A549 (cell line): ENCODE measurements at regions not wholly inside any gene's neighbourhood (a gene's known extent, or its start where the extent isn't known, plus 50 kb on each side); places are given as distances from the start of the nearest gene placed in this dataset.
"Not testable (repeated sequence)": the region's sequence is repeated elsewhere in the genome, so short reads cannot be mapped to it uniquely, and the experiment has no call there.

Source experiments
- ATAC-seq, 2 experiments: fragments of 200-7000 bp in 1 of 2; fragments of >200 bp in 1 of 2; cut with Nextera tagmentation in 1 of 2; cut with Tn5 transposase in 1 of 2; 3 replicates each; pipeline versions ENCODE4 v1.8.0 to v1.9.1; 2018 to 2020; ENCODE audit warnings: mild to moderate bottlenecking in 1 of 2, moderate library complexity in 1 of 2
- CTCF ChIA-PET: fragments of 300-600 bp; sonication (Branson Sonifier 250); formaldehyde crosslinking; extraction: SDS; loops from one replicate; lab custom pipeline; 2021; ENCODE audit warnings: antibody characterized with exemption, inconsistent platforms; lab: Yijun Ruan, JAX
- POLR2A ChIA-PET: fragments of 350-600 bp; formaldehyde crosslinking; extraction: SDS; loops from one replicate; lab custom pipeline; 2021; ENCODE audit warnings: antibody characterized with exemption, inconsistent platforms; lab: Yijun Ruan, JAX
- DNase-seq, 2 experiments: peaks; one replicate each; pipeline versions ENCODE4 v3.0.0 to v3.0.0-alpha.2; 2011 to 2016; ENCODE audit warnings: low read depth in 1 of 2, low spot score in 1 of 2
- FAIRE-seq: peaks from 2 replicates; lab custom pipeline; 2011; peaks lifted over from hg19 to GRCh38; lab: Jason Lieb, UNC
- H3K27ac ChIP-seq, 2 experiments: fragments of >200 bp; sonication (Bioruptor Twin); formaldehyde crosslinking; 3 replicates each; pipeline ENCODE4 v1.5.1; 2016 to 2017
- H3K4me1 ChIP-seq: fragments of >200 bp; sonication (Bioruptor Twin); formaldehyde crosslinking; 3 replicates; pipeline ENCODE4 v1.6.1; 2016
- H3K4me2 ChIP-seq: fragments of >200 bp; sonication (Bioruptor Twin); formaldehyde crosslinking; 3 replicates; pipeline ENCODE4 v1.6.1; 2016
- H3K4me3 ChIP-seq: fragments of >200 bp; sonication (Bioruptor Twin); formaldehyde crosslinking; 3 replicates; pipeline ENCODE4 v1.5.1; 2016
- H3K9me3 ChIP-seq: fragments of >200 bp; sonication (Bioruptor Twin); formaldehyde crosslinking; 3 replicates; pipeline ENCODE4 v1.6.1; 2016
- BHLHE40 ChIP-seq: IDR thresholded peaks from 2 replicates; pipeline ENCODE4 v1.6.1; 2012; ENCODE audit warnings: low read depth, low read length, inconsistent platforms
- CBX2 ChIP-seq: fragments of 200-600 bp; sonication (generic); IDR thresholded peaks from 2 replicates; pipeline ENCODE4 v1.6.1; 2016; ENCODE audit warnings: low read depth, mild to moderate bottlenecking, borderline replicate concordance
- CEBPB ChIP-seq, 2 experiments: fragments of >200 bp in 1 of 2; sonication (Bioruptor Twin) in 1 of 2; formaldehyde crosslinking in 1 of 2; IDR thresholded peaks; 2 replicates each; pipeline ENCODE4 v1.6.1; 2012 to 2016
- CHD2 ChIP-seq: fragments of 150-350 bp; IDR thresholded peaks from 2 replicates; pipeline ENCODE4 v1.6.1; 2014; ENCODE audit warnings: low read length; ENCODE audit not compliant: partially characterized antibody
- EHMT2 ChIP-seq: fragments of 200-600 bp; sonication (generic); IDR thresholded peaks from 2 replicates; pipeline ENCODE4 v1.6.1; 2016; ENCODE audit warnings: antibody characterized with exemption, low read depth, mild to moderate bottlenecking, moderate library complexity
- HOXB13 ChIP-seq: fragments of 250-450 bp; sonication (Bioruptor Pico); IDR thresholded peaks from 2 replicates; pipeline ENCODE4 v1.5.0; 2020; ENCODE audit warnings: low read depth, mild to moderate bottlenecking, moderate library complexity
- JUN ChIP-seq, 2 experiments: fragments of >200 bp; sonication (Bioruptor Twin); formaldehyde crosslinking; IDR thresholded peaks; 2 replicates in 1 of 2; 3 replicates in 1 of 2; pipeline ENCODE4 v1.6.1; 2016 to 2017
- JUNB ChIP-seq: fragments of >200 bp; sonication (Bioruptor Twin); formaldehyde crosslinking; IDR thresholded peaks from 2 replicates; pipeline ENCODE4 v1.6.1; 2016
- RCOR1 ChIP-seq: fragments of 150-350 bp; IDR thresholded peaks from 2 replicates; pipeline ENCODE4 v1.6.1; 2014; ENCODE audit warnings: antibody characterized with exemption, low read length, low read depth
- TFCP2L1 ChIP-seq: fragments of 250-450 bp; sonication (Bioruptor Pico); IDR thresholded peaks from 2 replicates; pipeline ENCODE4 v1.5.0; 2021; ENCODE audit warnings: mild to moderate bottlenecking
- ZFP36 ChIP-seq: fragments of 450-650 bp; IDR thresholded peaks from 2 replicates; pipeline ENCODE4 v1.6.1; 2014; ENCODE audit warnings: borderline replicate concordance; ENCODE audit not compliant: partially characterized antibody
- ZNF302 ChIP-seq: fragments of 250-450 bp; sonication (Bioruptor Pico); IDR thresholded peaks from 2 replicates; pipeline ENCODE4 v1.9.0; 2021; ENCODE audit warnings: inconsistent platforms, mild to moderate bottlenecking, moderate library complexity
- ZSCAN20 ChIP-seq: fragments of 250-450 bp; sonication (Bioruptor Pico); IDR thresholded peaks from 2 replicates; pipeline ENCODE4 v1.8.0; 2022; ENCODE audit warnings: mild to moderate bottlenecking, moderate library complexity
- WGBS: methylation state at CpG from one replicate; pipeline ENCODE4 v1.1.6; 2017; ENCODE audit errors: missing lambda C conversion rate; 5-methylcytosine and 5-hydroxymethylcytosine counted together
- TF ChIP-seq, protein P1 (sequence below): fragments of >200 bp; sonication (Bioruptor Twin); formaldehyde crosslinking; IDR thresholded peaks from 3 replicates; pipeline ENCODE4 v1.6.1; 2016
- TF ChIP-seq, protein P2 (sequence below): fragments of 250-450 bp; sonication (Bioruptor Pico); IDR thresholded peaks from 2 replicates; pipeline ENCODE4 v1.5.0; 2020; ENCODE audit warnings: low read depth, mild to moderate bottlenecking, moderate library complexity
- TF ChIP-seq, protein P3 (sequence below): IDR thresholded peaks from 2 replicates; pipeline ENCODE4 v1.6.1; 2012

DNA sequence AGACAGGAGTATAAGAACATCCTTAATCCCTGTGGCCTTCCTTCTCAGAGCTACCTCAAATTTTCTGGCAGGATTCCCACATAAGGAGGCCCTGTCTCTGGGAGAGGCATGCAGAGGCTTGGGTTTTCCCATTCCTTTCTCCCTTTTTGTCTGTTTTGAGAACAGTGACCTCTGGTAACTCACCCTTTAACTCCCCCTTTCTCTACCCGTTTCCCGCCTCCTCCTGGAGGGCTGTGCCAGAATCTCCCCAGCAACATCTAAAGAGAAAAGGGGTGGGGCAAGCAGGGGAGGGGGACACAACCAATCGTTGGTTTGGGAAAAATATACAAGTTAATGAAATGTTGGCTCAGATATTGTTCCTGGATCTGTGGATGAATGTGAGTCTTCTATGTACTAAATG lies 303.7 kb upstream of the IRS4 start:
- CTCF ChIA-PET = no interaction called here
- no peak for FAIRE-seq
- WGBS = 40% methylated on average over 3 of the region's 3 CpGs

DNA sequence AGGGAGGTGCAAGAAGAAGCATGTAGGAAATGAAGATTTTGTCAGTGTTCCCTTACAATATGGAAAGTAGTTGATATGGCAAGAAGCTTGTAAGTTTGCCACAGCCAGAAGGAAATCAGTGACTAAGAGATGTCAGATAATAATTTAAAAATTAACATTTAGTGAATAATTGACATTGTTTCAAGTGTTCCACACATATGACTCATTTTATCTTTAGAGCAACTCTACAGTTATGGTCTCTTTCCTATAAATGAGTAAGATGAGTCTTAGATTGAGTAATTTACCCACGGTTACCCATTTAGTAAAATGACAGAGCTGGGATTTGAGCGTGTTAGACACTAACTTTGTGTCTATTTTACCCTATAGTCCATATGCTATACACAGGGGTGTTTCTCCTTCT lies 300.3 kb upstream of the IRS4 start:
- H3K4me2 ChIP-seq = no peak overlapping the region
- no peak for TF ChIP-seq JUN (IDR thresholded peaks at IDR 0.05)
- TF ChIP-seq ZNF302 (CRISPR knock-in tag) = no peak
- no peak for TF ChIP-seq CBX2
- TF ChIP-seq, protein P1, sequence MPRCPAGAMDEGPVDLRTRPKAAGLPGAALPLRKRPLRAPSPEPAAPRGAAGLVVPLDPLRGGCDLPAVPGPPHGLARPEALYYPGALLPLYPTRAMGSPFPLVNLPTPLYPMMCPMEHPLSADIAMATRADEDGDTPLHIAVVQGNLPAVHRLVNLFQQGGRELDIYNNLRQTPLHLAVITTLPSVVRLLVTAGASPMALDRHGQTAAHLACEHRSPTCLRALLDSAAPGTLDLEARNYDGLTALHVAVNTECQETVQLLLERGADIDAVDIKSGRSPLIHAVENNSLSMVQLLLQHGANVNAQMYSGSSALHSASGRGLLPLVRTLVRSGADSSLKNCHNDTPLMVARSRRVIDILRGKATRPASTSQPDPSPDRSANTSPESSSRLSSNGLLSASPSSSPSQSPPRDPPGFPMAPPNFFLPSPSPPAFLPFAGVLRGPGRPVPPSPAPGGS = no peak
- TF ChIP-seq CHD2 = no peak
- TF ChIP-seq BHLHE40 = no peak
- TF ChIP-seq, protein P2, sequence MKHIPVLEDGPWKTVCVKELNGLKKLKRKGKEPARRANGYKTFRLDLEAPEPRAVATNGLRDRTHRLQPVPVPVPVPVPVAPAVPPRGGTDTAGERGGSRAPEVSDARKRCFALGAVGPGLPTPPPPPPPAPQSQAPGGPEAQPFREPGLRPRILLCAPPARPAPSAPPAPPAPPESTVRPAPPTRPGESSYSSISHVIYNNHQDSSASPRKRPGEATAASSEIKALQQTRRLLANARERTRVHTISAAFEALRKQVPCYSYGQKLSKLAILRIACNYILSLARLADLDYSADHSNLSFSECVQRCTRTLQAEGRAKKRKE (CRISPR knock-in tag) = no peak
- TF ChIP-seq RCOR1 = no peak
- no peaks in the 10 kb centered on the region for H3K9me3 ChIP-seq
- H3K4me3 ChIP-seq = no peak overlapping the region
- DNase-seq (no peak), FAIRE-seq (no peak), ATAC-seq (no peak)
- POLR2A ChIA-PET = no interaction called here
- WGBS = 2% methylated on average over 2 of the region's 2 CpGs
- no peaks in the 10 kb centered on the region for H3K4me1 ChIP-seq
- H3K27ac ChIP-seq = no peak overlapping the region
- CTCF ChIA-PET = no interaction called here

More for the DNA sequence above, 303.7 kb upstream of the IRS4 start:
- H3K4me1 ChIP-seq = no peaks in the 10 kb centered on the region
- POLR2A ChIA-PET = no interaction called here
- no peak for ATAC-seq
- no peak overlapping the region for H3K4me2 ChIP-seq
- TF ChIP-seq CEBPB (IDR thresholded peaks at IDR 0.05) = no peak
- H3K27ac ChIP-seq = no peak overlapping the region
- no peaks in the 10 kb centered on the region for H3K9me3 ChIP-seq
- H3K4me3 ChIP-seq = no peak overlapping the region
- DNase-seq = no peak

DNA sequence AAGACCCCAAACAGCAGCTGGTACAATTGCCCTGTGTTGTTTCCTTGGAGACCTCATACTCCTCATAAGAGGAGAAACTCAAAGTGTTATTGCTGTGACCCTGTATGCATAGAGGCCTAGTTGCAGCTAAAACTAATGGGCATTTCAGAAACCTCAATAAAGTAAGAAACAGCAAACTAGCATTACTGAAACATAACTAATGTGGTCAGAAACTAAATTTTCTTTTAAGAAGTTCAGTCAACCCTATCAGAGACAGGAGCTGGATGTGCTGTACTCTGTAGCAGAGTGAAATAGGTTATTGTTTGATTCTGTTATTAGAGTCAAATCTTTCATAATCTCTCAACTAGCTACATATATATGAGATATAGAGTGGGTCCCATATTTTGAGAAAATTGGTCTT lies 257.5 kb upstream of the IRS4 start:
- peak; percentile 94 for FAIRE-seq
- no peaks in the 10 kb centered on the region for H3K9me3 ChIP-seq
- no peak for TF ChIP-seq BHLHE40
- TF ChIP-seq JUNB = no peak
- TF ChIP-seq, protein P1 = no peak
- TF ChIP-seq ZNF302 (CRISPR knock-in tag) = no peak
- TF ChIP-seq ZSCAN20 = no peak
- no peak for TF ChIP-seq EHMT2
- TF ChIP-seq HOXB13 = no peak
- TF ChIP-seq CHD2 = no peak
- TF ChIP-seq ZFP36 = no peak
- ATAC-seq = no peak
- CTCF ChIA-PET = no interaction called here
- POLR2A ChIA-PET = no interaction called here
- no peak overlapping the region for H3K27ac ChIP-seq
- DNase-seq = no peak
- H3K4me3 ChIP-seq = no peak overlapping the region
- no peaks in the 10 kb centered on the region for H3K4me1 ChIP-seq
- no peak overlapping the region for H3K4me2 ChIP-seq

DNA sequence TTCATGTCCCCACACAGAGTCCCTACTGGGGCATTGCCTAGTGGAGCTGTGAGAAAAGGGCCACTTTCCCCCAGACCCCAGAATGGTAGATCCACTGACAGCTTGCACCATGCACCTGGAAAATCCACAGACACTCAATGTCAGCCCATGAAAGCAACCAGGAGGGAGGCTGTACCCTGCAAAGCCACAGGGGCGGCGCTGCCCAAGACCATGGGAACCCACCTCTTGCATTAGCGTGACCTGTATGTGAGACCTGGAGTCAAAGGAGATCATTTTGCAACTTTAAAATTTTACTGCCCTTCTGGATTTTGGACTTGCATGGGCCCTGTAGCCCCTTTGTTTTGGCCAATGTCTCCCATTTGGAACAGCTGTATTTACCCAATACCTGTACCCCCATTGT lies 236.5 kb upstream of the IRS4 start:
- FAIRE-seq, H3K4me2 ChIP-seq, ATAC-seq, H3K9me3 ChIP-seq, POLR2A ChIA-PET, DNase-seq, H3K27ac ChIP-seq, H3K4me3 ChIP-seq, CTCF ChIA-PET, H3K4me1 ChIP-seq: not testable (repeated sequence)
- whole genome bisulfite sequencing = 0% methylated on average over 2 of the region's 3 CpGs

DNA sequence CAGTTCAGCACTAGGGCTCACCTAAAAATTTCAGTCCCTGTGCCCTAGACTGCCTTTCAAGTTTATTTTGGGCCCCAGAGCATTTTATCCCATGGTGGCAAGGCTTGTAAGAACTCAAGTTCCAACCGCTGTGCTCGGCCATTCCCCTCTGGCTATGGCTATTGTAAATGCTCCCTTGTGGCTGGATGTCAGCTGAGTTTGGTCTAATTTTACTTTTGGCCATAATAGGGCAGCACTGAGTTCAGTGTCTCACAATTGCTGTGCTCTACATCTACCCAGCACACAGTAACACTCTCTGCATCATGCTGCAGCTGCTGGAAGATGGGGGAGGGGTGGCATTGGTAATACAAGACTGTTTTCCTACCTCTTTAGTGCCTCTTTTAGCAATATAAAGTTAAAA lies 210.8 kb upstream of the IRS4 start:
- H3K9me3 ChIP-seq = no peaks in the 10 kb centered on the region
- no peak overlapping the region for H3K4me3 ChIP-seq
- POLR2A ChIA-PET = no interaction called here
- no peak for TF ChIP-seq RCOR1
- TF ChIP-seq, protein P3, sequence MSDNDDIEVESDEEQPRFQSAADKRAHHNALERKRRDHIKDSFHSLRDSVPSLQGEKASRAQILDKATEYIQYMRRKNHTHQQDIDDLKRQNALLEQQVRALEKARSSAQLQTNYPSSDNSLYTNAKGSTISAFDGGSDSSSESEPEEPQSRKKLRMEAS = no peak
- no peak for TF ChIP-seq TFCP2L1 (CRISPR knock-in tag)
- no peak for TF ChIP-seq CBX2
- H3K27ac ChIP-seq = no peak overlapping the region
- H3K4me2 ChIP-seq = no peak overlapping the region
- FAIRE-seq = no peak
- peak in 1 of 2 experiments; percentile 2 for DNase-seq
- no peaks in the 10 kb centered on the region for H3K4me1 ChIP-seq
- WGBS = no CpG with 5 or more reads among the region's 2 CpGs
- CTCF ChIA-PET = no interaction called here
- ATAC-seq = no peak
